AG04450 (cell line): ENCODE measurements at regions not wholly inside any gene's neighbourhood (a gene's known extent, or its start where the extent isn't known, plus 50 kb on each side); places are given as distances from the start of the nearest gene placed in this dataset.

ENCODE experiments used
- CTCF ChIA-PET: fragments of 300-600, 350-600 bp; formaldehyde crosslinking; extraction: SDS; loops from one replicate; lab custom pipeline; 2022; ENCODE audit warnings: antibody characterized with exemption, inconsistent platforms; lab: Charles Lee
- POLR2A ChIA-PET: fragments of 350-600 bp; formaldehyde crosslinking; extraction: SDS; loops from one replicate; lab custom pipeline; 2021; ENCODE audit warnings: antibody characterized with exemption, inconsistent platforms; lab: Yijun Ruan, JAX
- DNase-seq: peaks from one replicate; pipeline ENCODE4 v3.0.0-alpha.2; 2011; ENCODE audit warnings: low read depth, low spot score
- H3K27ac ChIP-seq: one replicate; pipeline ENCODE4 v1.5.1; 2012; ENCODE audit warnings: low read depth, low read length, control low read depth
- H3K27me3 ChIP-seq: one replicate; pipeline ENCODE4 v1.6.0; 2012; ENCODE audit warnings: low read length; ENCODE audit not compliant: control insufficient read depth, insufficient read depth
- H3K4me3 ChIP-seq: 2 replicates; pipeline ENCODE4 v1.5.1; 2011; ENCODE audit warnings: mild to moderate bottlenecking, low read depth, low read length, control low read depth
- H3K9me3 ChIP-seq: 2 replicates; pipeline ENCODE4 v1.5.1; 2012; ENCODE audit warnings: low read length; ENCODE audit not compliant: control insufficient read depth, insufficient read depth
- TF ChIP-seq, protein P1 (sequence below): IDR thresholded peaks from 2 replicates; pipeline ENCODE4 v1.5.1; 2011; ENCODE audit warnings: low read depth, low read length, control low read depth, inconsistent platforms

DNA sequence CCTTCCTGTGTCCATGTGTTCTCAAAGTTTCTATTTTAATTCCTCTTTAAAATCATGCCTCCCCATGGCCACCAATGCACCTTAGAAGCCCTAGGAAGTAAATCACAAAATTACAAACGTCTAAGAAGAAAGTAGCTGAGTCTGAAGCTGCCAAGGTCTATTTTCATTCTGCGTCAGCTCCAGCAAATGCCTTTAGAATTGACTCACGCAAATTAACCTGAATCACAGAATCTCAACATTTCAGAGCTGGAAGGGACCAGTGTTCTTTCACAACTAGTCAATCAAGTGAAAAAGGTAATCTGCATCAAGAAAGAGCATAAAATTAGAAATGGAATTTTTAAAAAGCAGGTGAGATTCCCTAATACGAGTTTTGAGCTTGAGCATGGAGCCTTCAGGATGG lies 1017.6 kb downstream of the SORCS3 start:
- POLR2A ChIA-PET, result no interaction called here
- CTCF ChIA-PET, result no interaction called here

DNA sequence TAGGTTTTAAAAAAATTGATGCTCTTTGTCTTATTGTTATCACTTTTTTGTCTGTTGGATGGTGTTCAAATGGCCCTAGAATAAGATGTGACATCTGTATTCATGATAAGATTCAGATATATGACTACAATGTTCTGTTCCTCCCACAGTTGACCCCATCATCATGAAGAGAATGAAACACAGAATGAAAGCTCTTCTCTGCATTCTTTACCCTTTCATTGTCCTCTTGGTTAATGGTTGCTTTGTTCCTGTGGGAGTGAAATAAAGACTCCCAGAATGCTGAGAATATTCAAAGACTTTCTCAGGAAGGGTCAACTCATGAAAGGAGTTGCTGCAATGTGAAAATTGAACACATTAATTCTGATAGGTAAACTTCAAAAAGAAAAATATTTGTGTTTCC lies 1015.8 kb downstream of the SORCS3 start:
- H3K27me3 ChIP-seq, result no peaks in the 10 kb centered on the region
- DNase-seq, result no peak
- ChIA-PET POLR2A (no interaction called here), CTCF (no interaction called here)
- H3K4me3 ChIP-seq, result no peak overlapping the region
- TF ChIP-seq, protein P1, sequence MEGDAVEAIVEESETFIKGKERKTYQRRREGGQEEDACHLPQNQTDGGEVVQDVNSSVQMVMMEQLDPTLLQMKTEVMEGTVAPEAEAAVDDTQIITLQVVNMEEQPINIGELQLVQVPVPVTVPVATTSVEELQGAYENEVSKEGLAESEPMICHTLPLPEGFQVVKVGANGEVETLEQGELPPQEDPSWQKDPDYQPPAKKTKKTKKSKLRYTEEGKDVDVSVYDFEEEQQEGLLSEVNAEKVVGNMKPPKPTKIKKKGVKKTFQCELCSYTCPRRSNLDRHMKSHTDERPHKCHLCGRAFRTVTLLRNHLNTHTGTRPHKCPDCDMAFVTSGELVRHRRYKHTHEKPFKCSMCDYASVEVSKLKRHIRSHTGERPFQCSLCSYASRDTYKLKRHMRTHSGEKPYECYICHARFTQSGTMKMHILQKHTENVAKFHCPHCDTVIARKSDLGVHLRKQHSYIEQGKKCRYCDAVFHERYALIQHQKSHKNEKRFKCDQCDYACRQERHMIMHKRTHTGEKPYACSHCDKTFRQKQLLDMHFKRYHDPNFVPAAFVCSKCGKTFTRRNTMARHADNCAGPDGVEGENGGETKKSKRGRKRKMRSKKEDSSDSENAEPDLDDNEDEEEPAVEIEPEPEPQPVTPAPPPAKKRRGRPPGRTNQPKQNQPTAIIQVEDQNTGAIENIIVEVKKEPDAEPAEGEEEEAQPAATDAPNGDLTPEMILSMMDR, result no peak
- peaks cover 3% of the 10 kb centered on the region; the same call in 1 of the 2 replicates for H3K9me3 ChIP-seq
- H3K27ac ChIP-seq, result no peak overlapping the region

More for the DNA sequence above, 1017.6 kb downstream of the SORCS3 start:
- no peak overlapping the region for H3K27ac ChIP-seq
- TF ChIP-seq, protein P1, result no peak
- peaks cover 3% of the 10 kb centered on the region; the same call in 1 of the 2 replicates for H3K9me3 ChIP-seq
- no peak for DNase-seq
- no peaks in the 10 kb centered on the region for H3K27me3 ChIP-seq
- H3K4me3 ChIP-seq, result no peak overlapping the region

DNA sequence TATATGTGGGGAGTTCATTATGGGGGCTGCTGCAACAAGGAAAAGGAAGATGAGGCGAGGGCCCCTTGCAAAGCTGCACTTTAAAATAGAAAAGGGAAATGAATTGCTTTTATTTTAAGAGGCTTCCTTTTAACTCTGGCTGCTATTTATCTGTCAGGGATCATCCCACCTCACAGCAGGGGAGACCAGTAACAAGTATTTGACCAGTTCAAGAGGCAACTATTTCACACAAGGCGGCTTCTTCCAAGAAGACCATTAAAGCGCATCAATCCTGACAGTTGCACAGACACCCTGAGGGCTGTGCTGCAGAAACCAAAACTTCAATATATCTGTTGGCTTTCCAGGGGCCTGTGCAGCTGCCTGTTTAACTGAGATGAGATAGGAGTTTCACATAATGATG lies 1009.2 kb downstream of the SORCS3 start:
- no peaks in the 10 kb centered on the region for H3K27me3 ChIP-seq
- no peak overlapping the region for H3K27ac ChIP-seq
- peaks cover 10% of the 10 kb centered on the region; the same call in 1 of the 2 replicates for H3K9me3 ChIP-seq
- no peak overlapping the region for H3K4me3 ChIP-seq
- CTCF ChIA-PET, result no interaction called here
- POLR2A ChIA-PET, result no interaction called here
- TF ChIP-seq, protein P1, result no peak
- DNase-seq, result no peak

DNA sequence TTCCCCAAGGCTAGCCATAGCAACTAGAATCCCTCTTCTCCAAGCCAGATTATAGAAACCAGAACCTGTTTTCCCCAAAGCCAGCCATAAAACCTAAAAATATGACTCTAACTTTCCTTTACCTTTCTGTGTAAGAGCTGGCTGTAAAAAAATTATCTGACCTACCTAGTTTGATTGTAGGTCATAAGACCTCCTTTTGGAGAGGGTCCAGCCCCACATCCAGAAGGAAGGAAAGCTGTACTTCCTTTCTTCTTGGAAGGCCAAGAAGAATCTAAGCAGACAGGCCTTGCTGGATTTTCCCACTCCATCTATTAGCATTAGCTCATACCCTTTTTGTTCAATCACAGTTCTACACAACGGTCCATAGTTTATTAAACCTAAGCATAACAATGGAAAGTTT lies 1006.3 kb downstream of the SORCS3 start:
- TF ChIP-seq, protein P1, result no peak
- ChIA-PET CTCF (no interaction called here), POLR2A (no interaction called here)
- DNase-seq, result no peak
- Histone ChIP-seq H3K9me3 (peaks cover 10% of the 10 kb centered on the region; the same call in 1 of the 2 replicates), H3K27ac (no peak overlapping the region), H3K4me3 (no peak overlapping the region), H3K27me3 (no peaks in the 10 kb centered on the region)

DNA sequence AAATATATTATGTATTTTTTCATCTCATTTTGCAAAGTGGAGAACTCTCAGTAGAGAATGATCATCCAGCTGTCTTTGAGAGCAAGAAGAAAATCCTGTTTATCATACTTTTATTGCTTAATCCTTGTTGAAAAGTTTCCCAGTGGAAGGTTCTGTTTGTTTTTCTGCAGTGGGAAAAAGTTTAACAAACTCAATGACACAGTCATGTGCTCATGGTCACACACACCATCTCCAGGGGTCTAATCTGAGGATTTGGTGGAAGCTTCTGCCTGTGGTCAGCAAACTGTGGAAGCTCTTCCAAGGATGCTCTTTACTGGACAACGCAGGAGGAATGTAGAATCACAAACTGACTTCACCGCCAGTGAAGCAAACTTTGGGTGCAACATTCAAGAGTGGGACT lies 1003.9 kb downstream of the SORCS3 start:
- CTCF ChIA-PET, result no interaction called here
- Histone ChIP-seq H3K27ac (no peak overlapping the region), H3K4me3 (no peak overlapping the region), H3K27me3 (no peaks in the 10 kb centered on the region), H3K9me3 (peaks cover 3% of the 10 kb centered on the region; the same call in 1 of the 2 replicates)
- TF ChIP-seq, protein P1, result no peak
- POLR2A ChIA-PET, result no interaction called here
- DNase-seq, result no peak
